Activated T-helper 1 cell treated with anti-CD3 and anti-CD28 coated beads, Interleukin-12 subunit alpha, Interleukin-12 subunit beta, Interleukin-2, Interleukin-4 antibody, amounts not matched to agents 30 ng/mL and 10 ng/mL and 1 ng/mL, durations not matched to agents 14 hours and 24 hours and 36 hours (primary cell): ENCODE measurements at regions not wholly inside any gene's neighbourhood (a gene's known extent, or its start where the extent isn't known, plus 50 kb on each side); places are given as distances from the start of the nearest gene placed in this dataset.

Source experiments
- DNase-seq: peaks from one replicate; pipeline ENCODE4 v3.0.0; 2021; ENCODE audit warnings: low spot score
- H3K27ac Mint-ChIP-seq: one replicate; pipeline ENCODE4 v1.8.0; 2021; ENCODE audit warnings: mild to moderate bottlenecking, mixed read lengths
- H3K27me3 Mint-ChIP-seq: one replicate; pipeline ENCODE4 v1.8.0; 2022; ENCODE audit warnings: mild to moderate bottlenecking, moderate library complexity, mixed read lengths; ENCODE audit not compliant: insufficient read depth
- H3K36me3 Mint-ChIP-seq: one replicate; pipeline ENCODE4 v1.8.0; 2021; ENCODE audit warnings: low read depth, mixed read lengths
- H3K4me1 Mint-ChIP-seq: one replicate; pipeline ENCODE4 v1.8.0; 2021; ENCODE audit warnings: low read depth, mixed read lengths
- H3K4me3 Mint-ChIP-seq: one replicate; pipeline ENCODE4 v1.8.0; 2021; ENCODE audit warnings: mild to moderate bottlenecking, moderate library complexity, mixed read lengths
- H3K9me3 Mint-ChIP-seq: one replicate; pipeline ENCODE4 v1.8.0; 2021; ENCODE audit warnings: mixed read lengths
- intact Hi-C: fragments of 100-400 bp; cut with micrococcal nuclease; formaldehyde crosslinking; loops from one replicate; pipeline ENCODE4 v1.15.1; 2024

GRCh38 chr5:4627131-4627530 is 513.0 kb upstream of the ADAMTS16 start:
- DNase-seq: no peak
- H3K4me1 Mint-ChIP-seq: no peaks in the 10 kb centered on the region
- no peak overlapping the region for H3K4me3 Mint-ChIP-seq
- intact Hi-C loops: no loop called here
- H3K27ac Mint-ChIP-seq: no peak overlapping the region
- H3K27me3 Mint-ChIP-seq: no peaks in the 10 kb centered on the region
- H3K36me3 Mint-ChIP-seq: no peaks in the 10 kb centered on the region
- peaks cover 28% of the 10 kb centered on the region for H3K9me3 Mint-ChIP-seq

- Mint-ChIP-seq H3K27ac (no peak overlapping the region), H3K27me3 (no peaks in the 10 kb centered on the region), H3K9me3 (peaks cover 28% of the 10 kb centered on the region), H3K36me3 (no peaks in the 10 kb centered on the region), H3K4me1 (no peaks in the 10 kb centered on the region), H3K4me3 (no peak overlapping the region)
- intact Hi-C loops: no loop called here
- no peak for DNase-seq
Measured at GRCh38 chr5:4627929-4628328, 512.2 kb upstream of the ADAMTS16 start.

GRCh38 chr5:4628645-4629385 is 511.3 kb upstream of the ADAMTS16 start:
- Mint-ChIP-seq H3K27me3 (no peaks in the 10 kb centered on the region), H3K36me3 (no peaks in the 10 kb centered on the region), H3K27ac (no peak overlapping the region), H3K4me1 (no peaks in the 10 kb centered on the region), H3K4me3 (no peak overlapping the region), H3K9me3 (peaks cover 24% of the 10 kb centered on the region)
- intact Hi-C loops: no loop called here
- DNase-seq: no peak

- H3K4me3 Mint-ChIP-seq: no peak overlapping the region
- intact Hi-C loops: no loop called here
- H3K4me1 Mint-ChIP-seq: no peaks in the 10 kb centered on the region
- no peaks in the 10 kb centered on the region for H3K36me3 Mint-ChIP-seq
- peaks cover 24% of the 10 kb centered on the region for H3K9me3 Mint-ChIP-seq
- no peak overlapping the region for H3K27ac Mint-ChIP-seq
- DNase-seq: no peak
- no peaks in the 10 kb centered on the region for H3K27me3 Mint-ChIP-seq
Measured at GRCh38 chr5:4630031-4630430, 510.1 kb upstream of the ADAMTS16 start.

GRCh38 chr5:4634342-4634741 is 505.8 kb upstream of the ADAMTS16 start:
- Mint-ChIP-seq H3K36me3 (no peaks in the 10 kb centered on the region), H3K4me1 (no peaks in the 10 kb centered on the region), H3K27ac (no peak overlapping the region), H3K27me3 (no peaks in the 10 kb centered on the region), H3K9me3 (peaks cover 13% of the 10 kb centered on the region), H3K4me3 (no peak overlapping the region)
- DNase-seq: no peak
- intact Hi-C loops: no loop called here

GRCh38 chr5:4636378-4636777 is 503.8 kb upstream of the ADAMTS16 start:
- Mint-ChIP-seq H3K36me3 (no peaks in the 10 kb centered on the region), H3K4me3 (no peak overlapping the region), H3K27ac (no peak overlapping the region), H3K27me3 (no peaks in the 10 kb centered on the region), H3K4me1 (no peaks in the 10 kb centered on the region), H3K9me3 (peaks cover 4% of the 10 kb centered on the region)
- DNase-seq: no peak
- intact Hi-C loops: no loop called here

GRCh38 chr5:4639946-4640345 is 500.2 kb upstream of the ADAMTS16 start:
- Mint-ChIP-seq H3K27me3 (no peaks in the 10 kb centered on the region), H3K36me3 (no peaks in the 10 kb centered on the region), H3K4me1 (no peaks in the 10 kb centered on the region), H3K9me3 (no peaks in the 10 kb centered on the region), H3K27ac (no peak overlapping the region), H3K4me3 (no peak overlapping the region)
- intact Hi-C loops: no loop called here
- DNase-seq: no peak

- intact Hi-C loops: no loop called here
- no peak overlapping the region for H3K27ac Mint-ChIP-seq
Measured at GRCh38 chr5:4640795-4641194, 499.3 kb upstream of the ADAMTS16 start.

GRCh38 chr5:4642525-4642924 is 497.6 kb upstream of the ADAMTS16 start:
- no peak overlapping the region for H3K27ac Mint-ChIP-seq

More at GRCh38 chr5:4640795-4641194, 499.3 kb upstream of the ADAMTS16 start:
- Mint-ChIP-seq H3K4me3 (no peak overlapping the region), H3K36me3 (no peaks in the 10 kb centered on the region), H3K9me3 (peaks cover 7% of the 10 kb centered on the region), H3K4me1 (no peaks in the 10 kb centered on the region), H3K27me3 (no peaks in the 10 kb centered on the region)
- DNase-seq: no peak

GRCh38 chr5:4643190-4643589 is 496.9 kb upstream of the ADAMTS16 start:
- H3K27ac Mint-ChIP-seq: no peak overlapping the region
- H3K4me3 Mint-ChIP-seq: no peak overlapping the region
- intact Hi-C loops: no loop called here
- no peaks in the 10 kb centered on the region for H3K27me3 Mint-ChIP-seq
- DNase-seq: no peak
- peaks cover 12% of the 10 kb centered on the region for H3K9me3 Mint-ChIP-seq
- no peaks in the 10 kb centered on the region for H3K36me3 Mint-ChIP-seq
- no peaks in the 10 kb centered on the region for H3K4me1 Mint-ChIP-seq

More at GRCh38 chr5:4642525-4642924, 497.6 kb upstream of the ADAMTS16 start:
- intact Hi-C loops: no loop called here
- no peaks in the 10 kb centered on the region for H3K4me1 Mint-ChIP-seq
- H3K9me3 Mint-ChIP-seq: peaks cover 11% of the 10 kb centered on the region
- H3K4me3 Mint-ChIP-seq: no peak overlapping the region
- no peaks in the 10 kb centered on the region for H3K27me3 Mint-ChIP-seq
- H3K36me3 Mint-ChIP-seq: no peaks in the 10 kb centered on the region
- DNase-seq: no peak

GRCh38 chr5:4643960-4644359 is 496.2 kb upstream of the ADAMTS16 start:
- DNase-seq: no peak
- H3K27ac Mint-ChIP-seq: no peak overlapping the region
- H3K36me3 Mint-ChIP-seq: no peaks in the 10 kb centered on the region
- H3K9me3 Mint-ChIP-seq: peaks cover 12% of the 10 kb centered on the region
- H3K27me3 Mint-ChIP-seq: no peaks in the 10 kb centered on the region
- intact Hi-C loops: no loop called here
- no peaks in the 10 kb centered on the region for H3K4me1 Mint-ChIP-seq
- H3K4me3 Mint-ChIP-seq: no peak overlapping the region

- no peak for DNase-seq
- H3K9me3 Mint-ChIP-seq: peaks cover 12% of the 10 kb centered on the region
- no peaks in the 10 kb centered on the region for H3K36me3 Mint-ChIP-seq
- intact Hi-C loops: no loop called here
- H3K4me1 Mint-ChIP-seq: no peaks in the 10 kb centered on the region
- no peaks in the 10 kb centered on the region for H3K27me3 Mint-ChIP-seq
- no peak overlapping the region for H3K27ac Mint-ChIP-seq
- no peak overlapping the region for H3K4me3 Mint-ChIP-seq
Measured at GRCh38 chr5:4646715-4647375, 493.3 kb upstream of the ADAMTS16 start.

GRCh38 chr5:4647955-4648354 is 492.2 kb upstream of the ADAMTS16 start:
- H3K27ac Mint-ChIP-seq: no peak overlapping the region
- intact Hi-C loops: no loop called here
- H3K36me3 Mint-ChIP-seq: no peaks in the 10 kb centered on the region
- H3K9me3 Mint-ChIP-seq: peaks cover 16% of the 10 kb centered on the region
- H3K27me3 Mint-ChIP-seq: no peaks in the 10 kb centered on the region
- no peak overlapping the region for H3K4me3 Mint-ChIP-seq
- no peaks in the 10 kb centered on the region for H3K4me1 Mint-ChIP-seq
- DNase-seq: no peak
